Ammon's horn (tissue), 1 donor: ENCODE measurements at regions not wholly inside any gene's neighbourhood (a gene's known extent, or its start where the extent isn't known, plus 50 kb on each side); places are given as distances from the start of the nearest gene placed in this dataset.

Experiments
- DNase-seq: peaks from one replicate; pipeline ENCODE4 v3.0.0-alpha.2; 2016; ENCODE audit warnings: low spot score

- no peak for DNase-seq
These were observed 165.5 kb downstream of the FBLN2 start for GRCh38 chr3:13714251-13714916.

- no peak for DNase-seq
These were observed 164.5 kb downstream of the FBLN2 start for GRCh38 chr3:13713396-13713795.

- DNase-seq, result no peak
These were observed 163.8 kb downstream of the FBLN2 start for GRCh38 chr3:13712682-13713180.

- DNase-seq, result no peak
These were observed 163.2 kb downstream of the FBLN2 start for GRCh38 chr3:13711911-13712650.

- DNase-seq, result no peak
These were observed 161.3 kb downstream of the FBLN2 start for GRCh38 chr3:13710251-13710650.

- no peak for DNase-seq
These were observed 160.8 kb downstream of the FBLN2 start for GRCh38 chr3:13709706-13710105.

- no peak for DNase-seq
These were observed 160.1 kb downstream of the FBLN2 start for GRCh38 chr3:13708871-13709595.

- DNase-seq, result no peak
These were observed 159.4 kb downstream of the FBLN2 start for GRCh38 chr3:13708301-13708700.

- DNase-seq, result no peak
These were observed 158.5 kb downstream of the FBLN2 start for GRCh38 chr3:13707456-13707855.

- no peak for DNase-seq
These were observed 158.0 kb downstream of the FBLN2 start for GRCh38 chr3:13706886-13707285.

- no peak for DNase-seq
These were observed 157.5 kb downstream of the FBLN2 start for GRCh38 chr3:13706451-13706850.

- DNase-seq, result no peak
These were observed 156.9 kb downstream of the FBLN2 start for GRCh38 chr3:13705702-13706280.

- no peak for DNase-seq
These were observed 156.1 kb downstream of the FBLN2 start for GRCh38 chr3:13705051-13705450.

GRCh38 chr3:13704174-13704573 lies 155.2 kb downstream of the FBLN2 start:
- no peak for DNase-seq

GRCh38 chr3:13703071-13703470 lies 154.1 kb downstream of the FBLN2 start:
- no peak for DNase-seq

- no peak for DNase-seq
These were observed 153.4 kb downstream of the FBLN2 start for GRCh38 chr3:13702286-13702685.

GRCh38 chr3:13700889-13701288 lies 152.0 kb downstream of the FBLN2 start:
- DNase-seq, result no peak

- DNase-seq, result no peak
These were observed 151.4 kb downstream of the FBLN2 start for GRCh38 chr3:13700362-13700761.

GRCh38 chr3:13696699-13697098 lies 147.8 kb downstream of the FBLN2 start:
- no peak for DNase-seq

- no peak for DNase-seq
These were observed 144.5 kb downstream of the FBLN2 start for GRCh38 chr3:13693441-13693840.

- DNase-seq, result no peak
These were observed 141.7 kb downstream of the FBLN2 start for GRCh38 chr3:13690636-13691035.
